A204.1 (cell line): ENCODE measurements at regions not wholly inside any gene's neighbourhood (a gene's known extent, or its start where the extent isn't known, plus 50 kb on each side); places are given as distances from the start of the nearest gene placed in this dataset.

Source experiments
- FAIRE-seq: peaks from 2 replicates; lab custom pipeline; 2012; peaks lifted over from hg19 to GRCh38; lab: Jason Lieb, UNC

GRCh38 chr2:129885735-129886134 lies 93.7 kb upstream of the RAB6C start:
- FAIRE-seq, result no peak

GRCh38 chr2:129887688-129888266 lies 91.7 kb upstream of the RAB6C start:
- no peak for FAIRE-seq

DNA sequence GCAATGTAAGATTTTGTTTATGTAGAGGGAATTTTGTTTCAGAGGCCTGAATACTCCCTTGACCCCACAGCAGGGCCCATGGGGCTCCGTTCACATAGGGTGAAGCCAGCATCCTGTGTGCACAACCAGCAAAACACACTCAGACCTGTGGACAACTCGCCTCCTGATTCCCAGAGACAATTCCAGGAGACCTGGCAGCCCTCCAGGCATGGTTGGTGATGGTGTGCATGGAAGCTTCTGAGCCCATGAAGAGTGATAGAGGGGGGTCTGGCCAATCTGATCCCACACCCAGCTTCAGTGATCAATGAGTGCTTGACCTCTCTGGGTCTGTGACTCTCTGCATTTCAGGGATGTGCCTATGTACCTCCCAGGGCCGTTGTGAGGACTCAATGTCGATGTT lies 91.0 kb upstream of the RAB6C start:
- FAIRE-seq, result no peak

- FAIRE-seq, result no peak
Measured at GRCh38 chr2:129888896-129889295, 90.6 kb upstream of the RAB6C start.

GRCh38 chr2:129891341-129892320 lies 87.8 kb upstream of the RAB6C start:
- FAIRE-seq, result no peak

DNA sequence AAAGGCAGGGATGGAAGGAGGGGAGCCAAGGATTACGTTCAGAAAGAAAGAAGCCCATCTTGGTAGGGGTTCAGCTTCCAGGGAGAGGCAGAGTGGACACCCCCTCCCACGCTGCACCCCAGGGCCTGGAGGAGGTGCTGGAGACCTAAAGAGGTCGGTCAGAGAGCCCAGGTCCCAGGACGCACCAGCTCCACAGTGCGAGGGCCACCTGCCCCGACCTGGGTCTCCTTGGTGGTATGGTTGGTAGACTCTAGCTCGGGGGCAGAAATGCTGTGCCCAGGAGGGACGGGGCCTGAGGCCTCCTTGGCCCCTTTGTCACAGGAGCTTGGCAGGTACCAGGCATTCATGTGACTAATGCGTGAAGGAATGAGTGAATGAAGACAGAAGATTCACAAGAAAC lies 87.1 kb upstream of the RAB6C start:
- FAIRE-seq, result no peak

- no peak for FAIRE-seq
Measured at GRCh38 chr2:129892773-129893172, 86.7 kb upstream of the RAB6C start.

- FAIRE-seq, result no peak
Measured at GRCh38 chr2:129893244-129893643, 86.2 kb upstream of the RAB6C start.

- FAIRE-seq, result no peak
Measured at GRCh38 chr2:129894616-129895015, 84.8 kb upstream of the RAB6C start.

- FAIRE-seq, result no peak
Measured at GRCh38 chr2:129895061-129895460, 84.4 kb upstream of the RAB6C start.

- FAIRE-seq, result no peak
Measured at GRCh38 chr2:129895526-129896082, 83.9 kb upstream of the RAB6C start.

- FAIRE-seq, result no peak
Measured at GRCh38 chr2:129896226-129897100, 83.0 kb upstream of the RAB6C start.

DNA sequence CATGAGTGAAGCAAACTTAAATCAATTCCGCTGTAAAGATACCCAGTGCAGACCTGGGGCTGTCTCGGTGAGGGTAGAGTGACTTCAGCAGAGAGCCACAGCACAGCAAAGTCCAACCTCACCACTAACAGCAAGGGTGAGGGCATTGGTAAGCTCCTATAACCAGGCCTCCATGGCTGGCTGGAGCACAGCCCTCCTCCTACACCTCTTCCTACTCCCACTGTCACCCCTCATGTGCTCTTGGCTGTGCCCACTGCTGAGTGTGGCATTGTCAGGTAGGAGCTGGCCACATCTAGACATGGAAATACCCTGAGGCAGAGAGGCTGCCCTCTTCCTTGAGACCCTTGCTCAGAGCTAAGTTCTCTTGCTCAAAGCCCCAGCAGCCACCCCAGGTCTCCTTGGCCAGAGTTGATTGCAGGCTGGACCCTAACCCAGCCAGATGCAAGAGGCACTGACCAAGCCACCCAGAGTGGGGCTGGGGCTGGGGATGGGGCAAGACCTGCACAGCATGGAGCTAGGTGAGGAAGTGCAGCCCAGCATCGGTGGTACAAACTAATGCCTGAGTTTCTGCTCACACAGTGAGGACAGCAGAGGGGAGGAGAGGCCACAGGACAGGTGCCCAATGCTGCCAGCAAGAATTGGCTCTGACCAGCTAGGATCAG lies 77.6 kb upstream of the RAB6C start:
- no peak for FAIRE-seq

DNA sequence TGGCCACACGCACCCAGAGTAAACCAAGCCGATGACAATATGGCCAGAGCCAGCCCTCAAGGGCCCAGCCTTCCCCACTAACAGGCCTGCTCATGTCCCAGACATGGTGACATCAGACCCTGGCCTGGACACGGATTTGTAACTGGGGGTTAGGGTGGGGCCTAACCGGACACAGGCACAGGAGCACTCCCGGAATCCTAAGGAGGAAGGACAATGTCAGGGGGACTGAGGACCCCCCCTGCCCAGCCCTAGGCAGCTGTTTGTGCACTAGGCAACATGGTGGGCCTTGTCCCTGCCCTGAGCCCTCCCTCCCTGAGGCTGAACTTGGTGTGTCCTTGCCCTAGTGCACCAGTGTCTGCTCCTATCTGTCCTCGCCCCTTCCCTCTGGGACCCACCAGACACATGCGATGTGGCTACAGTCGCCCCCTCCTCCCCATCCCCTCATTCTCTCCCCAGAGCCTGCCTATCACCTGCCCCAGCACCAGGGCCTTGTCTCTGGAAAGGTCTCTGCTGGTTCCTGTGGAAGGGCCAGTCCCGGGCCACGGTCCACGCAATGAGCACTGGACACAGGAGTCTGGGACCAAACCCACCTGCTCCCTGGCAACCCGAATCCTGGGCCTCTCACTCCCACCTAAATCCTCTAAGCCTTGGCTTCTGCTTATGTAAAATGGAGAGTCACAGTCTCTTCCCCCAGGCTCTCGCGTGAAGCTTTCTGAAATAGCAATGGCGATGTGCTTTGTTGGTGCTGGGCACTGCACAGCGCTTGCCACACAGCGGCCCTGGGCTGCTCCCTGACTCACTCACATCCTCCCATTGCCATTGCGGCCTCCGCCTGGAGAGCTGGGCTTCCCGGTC lies 76.5 kb upstream of the RAB6C start:
- no peak for FAIRE-seq

DNA sequence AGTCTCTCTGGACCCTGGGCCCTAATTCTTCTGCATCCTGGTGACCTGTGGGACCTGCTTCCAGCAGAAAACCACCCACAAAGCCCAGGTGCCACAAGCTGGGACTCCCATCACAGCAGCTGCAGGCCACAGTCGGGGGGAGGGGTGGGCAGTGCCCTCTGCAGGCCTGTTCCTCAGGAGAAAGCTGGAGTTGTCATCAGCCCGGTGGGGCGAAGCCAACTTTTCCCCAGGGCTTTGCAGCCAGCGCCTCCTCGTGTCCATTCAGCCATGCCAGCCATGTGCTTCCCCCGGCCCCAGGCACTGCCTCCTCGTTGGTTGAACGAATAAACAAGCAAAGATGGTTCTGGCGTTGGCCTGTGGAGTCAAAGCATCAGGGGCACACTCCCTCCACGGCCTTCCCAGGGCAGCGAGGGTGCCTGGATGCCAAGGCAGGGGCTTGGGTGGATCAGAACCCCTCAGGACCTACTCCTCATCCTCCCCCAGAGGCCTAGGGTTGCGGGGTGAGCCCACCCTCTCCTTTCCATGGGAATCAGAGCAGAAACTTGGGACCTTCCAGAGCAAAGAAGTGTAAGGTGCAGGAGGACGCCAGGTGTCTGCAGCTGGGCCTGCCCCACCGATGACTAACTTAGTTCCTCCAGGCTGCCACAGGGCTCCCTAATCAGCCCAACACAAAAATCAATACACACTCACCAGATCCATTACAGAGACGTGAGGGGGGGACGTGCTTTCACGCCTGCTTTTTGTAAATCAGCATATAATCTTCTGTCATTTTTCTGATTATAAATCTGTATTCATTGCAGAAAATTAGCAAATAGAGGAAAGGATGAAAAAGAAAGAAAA lies 75.7 kb upstream of the RAB6C start:
- no peak for FAIRE-seq

GRCh38 chr2:129904532-129905446 lies 74.7 kb upstream of the RAB6C start:
- FAIRE-seq, result no peak

- no peak for FAIRE-seq
Measured at GRCh38 chr2:129905664-129906081, 73.8 kb upstream of the RAB6C start.

DNA sequence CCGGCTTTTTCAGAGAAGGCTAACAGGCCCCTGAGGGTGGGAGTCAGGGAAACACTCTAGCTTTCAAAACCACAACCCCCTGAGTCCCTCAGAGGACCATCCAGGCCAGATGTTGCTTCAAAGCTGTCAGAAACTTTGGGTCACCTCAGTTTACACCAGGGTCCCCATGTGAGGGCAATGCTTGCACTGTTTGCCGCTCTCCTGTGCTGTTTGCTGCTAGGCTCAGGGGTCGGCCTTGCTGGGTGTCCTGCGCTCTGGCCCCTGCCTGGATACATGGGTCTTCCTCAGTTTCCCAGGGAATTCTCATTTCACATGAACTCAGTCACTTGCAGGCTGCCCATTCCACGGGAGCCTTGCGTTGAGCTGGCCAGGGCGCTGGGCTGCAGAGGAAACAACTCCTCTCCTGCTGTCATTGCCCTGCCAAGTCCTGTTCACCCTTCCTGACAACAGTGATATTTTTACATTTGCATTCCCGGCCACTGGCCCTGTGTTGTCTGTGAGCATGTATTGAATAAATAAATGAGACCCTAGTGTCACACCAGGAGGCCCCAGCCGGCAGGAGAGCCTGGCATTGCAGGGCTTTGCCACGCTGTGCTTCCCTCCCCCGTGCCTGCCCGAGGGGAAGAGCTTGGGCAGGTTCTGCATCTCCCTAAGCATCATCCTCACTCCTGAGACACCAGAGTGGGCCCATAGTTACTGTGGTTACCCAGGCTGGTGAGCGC lies 73.2 kb upstream of the RAB6C start:
- no peak for FAIRE-seq
